C4-2B (cell line): ENCODE measurements at regions not wholly inside any gene's neighbourhood (a gene's known extent, or its start where the extent isn't known, plus 50 kb on each side); places are given as distances from the start of the nearest gene placed in this dataset.
"Not testable (repeated sequence)": the region's sequence is repeated elsewhere in the genome, so short reads cannot be mapped to it uniquely, and the experiment has no call there.

ENCODE experiments used
- H3K27ac ChIP-seq: fragments of 450-650 bp; 2 replicates; pipeline ENCODE4 v1.5.1; 2017
- ZFX ChIP-seq: fragments of 450-650 bp; IDR thresholded peaks from 2 replicates; pipeline ENCODE4 v1.6.1; 2017
- TF ChIP-seq, protein P1 (sequence below): fragments of 450-650 bp; conservative IDR thresholded peaks from 2 replicates; pipeline ENCODE4 v1.5.1; 2017; ENCODE audit warnings: mild to moderate bottlenecking

DNA sequence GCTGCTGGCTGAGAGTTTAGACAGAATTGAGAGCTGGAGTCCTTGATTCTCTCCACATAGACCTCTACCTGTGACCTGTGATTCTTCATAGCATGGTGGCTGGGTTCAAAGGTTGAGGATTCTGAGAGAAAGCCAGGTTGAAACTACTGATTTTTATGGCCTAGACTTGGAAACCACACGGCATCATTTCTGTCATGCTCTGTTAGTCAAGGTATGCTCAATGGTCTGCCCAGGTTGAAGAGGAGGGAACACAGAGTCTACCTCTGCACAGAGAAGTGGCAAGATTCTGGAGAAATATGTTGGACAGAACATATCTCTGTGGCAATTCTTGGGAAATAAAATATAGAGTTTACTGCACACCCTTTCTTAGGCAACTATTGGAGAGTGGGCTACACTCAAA, 57.2 kb upstream of the CXorf66 start:
- TF ChIP-seq, protein P1, sequence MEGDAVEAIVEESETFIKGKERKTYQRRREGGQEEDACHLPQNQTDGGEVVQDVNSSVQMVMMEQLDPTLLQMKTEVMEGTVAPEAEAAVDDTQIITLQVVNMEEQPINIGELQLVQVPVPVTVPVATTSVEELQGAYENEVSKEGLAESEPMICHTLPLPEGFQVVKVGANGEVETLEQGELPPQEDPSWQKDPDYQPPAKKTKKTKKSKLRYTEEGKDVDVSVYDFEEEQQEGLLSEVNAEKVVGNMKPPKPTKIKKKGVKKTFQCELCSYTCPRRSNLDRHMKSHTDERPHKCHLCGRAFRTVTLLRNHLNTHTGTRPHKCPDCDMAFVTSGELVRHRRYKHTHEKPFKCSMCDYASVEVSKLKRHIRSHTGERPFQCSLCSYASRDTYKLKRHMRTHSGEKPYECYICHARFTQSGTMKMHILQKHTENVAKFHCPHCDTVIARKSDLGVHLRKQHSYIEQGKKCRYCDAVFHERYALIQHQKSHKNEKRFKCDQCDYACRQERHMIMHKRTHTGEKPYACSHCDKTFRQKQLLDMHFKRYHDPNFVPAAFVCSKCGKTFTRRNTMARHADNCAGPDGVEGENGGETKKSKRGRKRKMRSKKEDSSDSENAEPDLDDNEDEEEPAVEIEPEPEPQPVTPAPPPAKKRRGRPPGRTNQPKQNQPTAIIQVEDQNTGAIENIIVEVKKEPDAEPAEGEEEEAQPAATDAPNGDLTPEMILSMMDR = no peak
- no peak for TF ChIP-seq ZFX

DNA sequence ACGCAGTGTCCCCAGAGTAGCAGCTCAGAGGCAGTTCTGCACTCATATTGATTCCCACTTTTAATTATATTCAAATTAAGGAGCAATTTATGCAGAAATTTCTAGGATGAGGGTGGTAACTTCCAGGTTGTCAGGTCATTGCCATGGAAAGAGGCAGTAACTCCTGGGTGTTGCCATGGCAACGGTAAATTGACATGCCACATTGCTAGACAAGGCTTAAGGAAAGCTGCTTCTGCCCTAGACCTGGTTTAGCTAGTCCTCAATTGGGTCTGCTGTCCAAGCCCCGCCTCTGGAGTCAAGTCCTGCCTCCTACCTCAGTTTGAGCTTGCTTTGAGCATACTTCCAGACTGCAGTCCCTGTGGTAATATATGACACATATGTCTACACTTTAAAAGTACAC, 53.8 kb upstream of the CXorf66 start:
- not testable (repeated sequence) for H3K27ac ChIP-seq

More for the DNA sequence above, 57.2 kb upstream of the CXorf66 start:
- H3K27ac ChIP-seq = no peak overlapping the region
